ENCODE measurements at regions not wholly inside any gene's neighbourhood (a gene's known extent, or its start where the extent isn't known, plus 50 kb on each side); places are given as distances from the start of the nearest gene placed in this dataset.

DNA sequence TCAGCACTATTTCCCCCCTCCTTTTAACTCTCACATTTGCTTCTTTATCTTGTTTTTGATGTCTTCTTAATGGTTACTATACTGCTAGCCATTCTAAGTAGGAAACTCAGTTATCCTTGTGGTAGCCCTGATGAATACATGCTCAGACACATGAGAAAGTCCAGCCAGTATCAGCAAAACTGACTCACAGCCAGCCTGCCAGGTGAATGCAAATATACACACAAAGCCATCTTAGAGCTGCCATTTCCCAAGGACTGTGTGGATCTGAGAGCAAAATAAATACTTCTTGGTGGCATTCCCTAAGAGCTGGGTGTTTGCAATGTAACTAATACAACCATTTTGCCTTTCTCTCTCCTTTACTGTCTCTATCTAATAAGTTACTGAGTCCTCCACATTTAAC lies 455.2 kb downstream of the CCER1 start:
- no peak overlapping the region for H3K56ac ChIP-seq (ENCODE audit: insufficient read length, low read depth, low read length)
- H3K79me1 ChIP-seq (ENCODE audit: insufficient read depth, low read depth, low read length, poor library complexity, severe bottlenecking), result no peaks in the 10 kb centered on the region
- Mint-ChIP-seq H3K9me3 (no peaks in the 10 kb centered on the region), H3K4me3 (no peak overlapping the region), H3K36me3 (ENCODE audit: insufficient read depth in 1 of 3, low read depth in 3 of 3) (no peaks in the 10 kb centered on the region; a peak in 1 of 7 replicates), H3K27ac (no peak overlapping the region), H3K4me1 (no peaks in the 10 kb centered on the region), H3K27me3 (ENCODE audit: low read depth) (no peaks in the 10 kb centered on the region)
- H2AFZ ChIP-seq (ENCODE audit: low read length), result no peak overlapping the region
- no peak overlapping the region for H2BK12ac ChIP-seq (ENCODE audit: insufficient read length, low read depth, low read length)
- no peaks in the 10 kb centered on the region for H3K4me1 ChIP-seq (ENCODE audit: insufficient read depth, low read length)
- TF ChIP-seq CTCF (conservative IDR thresholded peaks at IDR 0.05), result no peak
- H4K8ac ChIP-seq (replicated peaks; ENCODE audit: insufficient read length, low read depth, low read length), result no peak overlapping the region
- no peaks in the 10 kb centered on the region for H3K23me2 ChIP-seq (ENCODE audit: insufficient read length, low read depth, low read length, poor library complexity, severe bottlenecking)
- H4K5ac ChIP-seq (ENCODE audit: insufficient read length, low read depth, low read length), result no peak overlapping the region
- no peak overlapping the region for H3K27ac ChIP-seq (ENCODE audit: insufficient read length, low read depth, low read length)
- no peaks in the 10 kb centered on the region for H3K9me3 ChIP-seq (ENCODE audit: control insufficient read depth, low read depth, low read length)
- H2BK20ac ChIP-seq (ENCODE audit: low read depth, low read length, poor library complexity, severe bottlenecking), result no peak overlapping the region
- H3K4ac ChIP-seq (ENCODE audit: low read depth, low read length), result no peak overlapping the region
- H3K23ac ChIP-seq (ENCODE audit: insufficient read length, low read depth, low read length), result no peak overlapping the region
- H4K91ac ChIP-seq (ENCODE audit: insufficient read length, low read depth, low read length), result no peak overlapping the region
- H3K14ac ChIP-seq (ENCODE audit: insufficient read depth, low read length), result no peak overlapping the region
- H3T11ph ChIP-seq (ENCODE audit: low read length), result no peak overlapping the region
- H2BK120ac ChIP-seq (ENCODE audit: low read depth, low read length, poor library complexity, severe bottlenecking), result no peak overlapping the region
- no peak overlapping the region for H3K18ac ChIP-seq (ENCODE audit: insufficient read length, low read depth, low read length)
- H2AK5ac ChIP-seq (ENCODE audit: insufficient read length, low read length), result no peak overlapping the region
- H2BK5ac ChIP-seq (ENCODE audit: insufficient read length, low read length), result no peak overlapping the region
- no peak for DNase-seq
- H3K27me3 ChIP-seq (ENCODE audit: insufficient read depth, low read length), result no peaks in the 10 kb centered on the region
- H3K79me2 ChIP-seq (ENCODE audit: insufficient read depth, low read length), result no peaks in the 10 kb centered on the region
- H3K4me2 ChIP-seq (ENCODE audit: insufficient read depth, insufficient read length, low read length), result no peak overlapping the region
- no peak overlapping the region for H3K9ac ChIP-seq (ENCODE audit: extremely low read depth, insufficient read length, low read length)
- no peaks in the 10 kb centered on the region for H4K20me1 ChIP-seq (ENCODE audit: control insufficient read depth, insufficient read depth, insufficient read length)
- no peak overlapping the region for H2BK15ac ChIP-seq (ENCODE audit: low read depth, low read length)

Measured in H9 (cell line).